22Rv1 (cell line): ENCODE measurements at regions not wholly inside any gene's neighbourhood (a gene's known extent, or its start where the extent isn't known, plus 50 kb on each side); places are given as distances from the start of the nearest gene placed in this dataset.

Experiments
- CTCF ChIP-seq: fragments of 450-650 bp; IDR thresholded peaks from 2 replicates; pipeline ENCODE4 v1.5.1; 2017; ENCODE audit warnings: mild to moderate bottlenecking
- ZFX ChIP-seq: fragments of 450-650 bp; IDR thresholded peaks from 2 replicates; pipeline ENCODE4 v1.6.1; 2017; ENCODE audit warnings: antibody characterized with exemption, borderline replicate concordance

DNA sequence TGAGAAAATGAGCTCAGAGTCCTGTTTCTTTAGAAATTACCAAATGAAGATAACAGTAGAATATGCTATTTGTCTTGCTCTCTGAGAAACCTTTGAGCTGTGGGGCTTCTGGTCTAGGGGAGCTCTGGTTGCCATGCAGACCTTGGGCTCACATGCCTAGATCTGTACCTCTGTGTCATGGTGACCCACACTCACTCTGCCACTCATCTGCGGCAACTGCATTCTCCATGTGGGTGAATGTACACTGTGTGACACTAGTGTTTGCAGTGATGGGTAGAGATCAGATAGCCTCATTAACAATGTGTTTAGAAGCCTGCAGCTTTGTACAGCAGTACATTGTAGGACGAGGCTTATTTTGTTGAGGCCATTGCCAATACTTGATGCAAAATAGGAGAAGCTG, 521.2 kb downstream of the CHSY3 start:
- TF ChIP-seq CTCF (no peak), ZFX (no peak)
